HAP-1 (cell line): ENCODE measurements at regions not wholly inside any gene's neighbourhood (a gene's known extent, or its start where the extent isn't known, plus 50 kb on each side); places are given as distances from the start of the nearest gene placed in this dataset.
"Not testable (repeated sequence)": the region's sequence is repeated elsewhere in the genome, so short reads cannot be mapped to it uniquely, and the experiment has no call there.

ENCODE experiments used
- DNase-seq, 2 experiments: peaks; one replicate each; pipeline ENCODE4 v3.0.0-alpha.2; 2016 to 2020; ENCODE audit warnings: low spot score in 2 of 2
- H3K27me3 ChIP-seq: fragments of 250-450 bp; sonication (Bioruptor Pico); 2 replicates; pipeline ENCODE4 v1.5.1; 2020; ENCODE audit warnings: low read depth, mild to moderate bottlenecking, moderate library complexity
- H3K36me3 ChIP-seq: fragments of 250-450 bp; sonication (Bioruptor Pico); replicated peaks from 2 replicates; pipeline ENCODE4 v1.5.1; 2020; ENCODE audit warnings: mild to moderate bottlenecking
- H3K4me1 ChIP-seq: fragments of 250-450 bp; sonication (Bioruptor Pico); 2 replicates; pipeline ENCODE4 v1.5.1; 2020; ENCODE audit warnings: mild to moderate bottlenecking
- H3K4me3 ChIP-seq: fragments of 250-450 bp; sonication (Bioruptor Pico); 2 replicates; pipeline ENCODE4 v1.5.1; 2020; ENCODE audit warnings: mild to moderate bottlenecking, moderate library complexity
- H3K9me3 ChIP-seq: fragments of 250-450 bp; sonication (Bioruptor Pico); 2 replicates; pipeline ENCODE4 v1.5.1; 2020; ENCODE audit warnings: mild to moderate bottlenecking, moderate library complexity
- in situ Hi-C: fragments of 300-500 bp; cut with MboI; formaldehyde crosslinking; loops from 3 replicates; pipeline ENCODE4 v1.14.3; 2020; ENCODE audit warnings: low sequenced_read_pairs, inconsistent platforms, mixed read lengths

DNA sequence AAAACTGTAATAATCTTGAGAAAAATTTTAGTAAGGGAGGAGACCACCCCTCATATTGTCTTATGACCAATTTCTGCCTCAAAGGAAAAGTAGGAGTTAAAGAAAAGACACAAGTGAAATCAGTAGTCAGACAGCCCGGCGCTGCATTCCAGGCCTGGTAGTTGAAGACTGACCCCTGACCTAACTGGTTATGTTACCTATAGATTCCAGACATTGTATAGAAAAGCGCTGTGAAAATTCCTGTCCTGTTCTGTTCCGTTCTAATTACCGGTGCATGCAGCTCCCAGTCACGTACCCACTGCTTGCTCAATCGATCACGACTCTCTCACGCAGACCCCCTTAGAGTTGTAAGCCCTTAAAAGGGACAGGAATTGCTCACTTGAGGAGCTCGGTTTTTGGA is 587.9 kb upstream of the SLC8A1 start:
- H3K27me3 ChIP-seq, H3K4me3 ChIP-seq, in situ Hi-C loops, H3K4me1 ChIP-seq, H3K36me3 ChIP-seq, H3K9me3 ChIP-seq, DNase-seq: not testable (repeated sequence)

DNA sequence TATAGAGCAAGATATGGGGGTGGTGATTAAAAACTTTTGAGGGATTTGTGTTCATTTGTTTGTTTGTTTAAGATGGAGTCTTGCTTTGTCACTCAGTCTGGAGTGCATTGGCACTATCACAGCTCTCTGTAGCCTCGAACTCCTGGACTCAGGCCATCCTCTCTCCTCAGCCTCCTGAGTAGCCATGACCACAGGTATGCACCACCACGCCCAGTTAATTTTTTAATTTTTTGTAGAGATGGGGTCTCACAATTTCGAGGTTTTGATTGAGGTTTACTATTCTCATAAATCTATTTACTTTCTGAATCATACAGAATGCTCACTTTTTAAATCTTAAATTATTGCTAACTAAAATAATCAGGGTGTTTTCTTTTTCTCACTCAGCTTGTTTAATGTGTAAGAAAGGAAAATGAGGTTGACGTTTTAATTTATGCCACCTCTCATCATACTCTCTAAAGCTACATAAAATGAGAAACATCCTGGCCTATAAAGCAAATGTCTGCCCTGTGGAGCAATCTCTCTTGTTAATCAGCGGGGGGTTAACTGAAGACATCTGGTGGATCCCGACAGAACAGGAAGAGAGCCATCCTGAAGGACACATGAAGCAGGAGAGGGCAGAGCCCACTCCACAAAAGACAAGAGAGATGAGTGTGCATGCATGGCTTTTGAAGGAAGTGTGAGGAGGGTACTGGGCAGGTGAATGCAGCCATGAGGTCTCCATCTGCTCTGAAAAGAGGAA is 589.1 kb upstream of the SLC8A1 start:
- in situ Hi-C loops = no loop called here
- DNase-seq = no peak
- Histone ChIP-seq H3K27me3 (no peaks in the 10 kb centered on the region), H3K4me1 (no peaks in the 10 kb centered on the region), H3K4me3 (no peak overlapping the region), H3K9me3 (no peaks in the 10 kb centered on the region), H3K36me3 (no peaks in the 10 kb centered on the region)

DNA sequence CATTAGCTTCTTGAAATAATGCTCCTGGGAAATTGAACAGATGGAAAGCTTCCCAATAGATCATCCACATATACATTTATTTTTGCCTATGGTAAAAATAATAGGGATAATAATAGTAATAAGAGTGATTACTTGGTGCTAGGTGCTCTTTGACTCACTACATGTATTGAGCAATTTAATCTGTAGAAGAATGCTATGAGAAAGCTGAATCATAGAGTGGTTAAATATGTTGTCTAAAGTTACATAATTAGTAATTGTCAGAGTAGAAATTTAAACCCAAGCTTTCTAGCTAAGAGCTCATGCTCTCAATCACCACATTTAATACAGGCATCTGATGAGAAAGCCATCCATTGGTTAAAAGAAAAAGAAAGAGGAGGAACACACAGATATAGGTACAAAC is 590.5 kb upstream of the SLC8A1 start:
- in situ Hi-C loops = no loop called here
- H3K9me3 ChIP-seq = no peaks in the 10 kb centered on the region
- H3K27me3 ChIP-seq = no peaks in the 10 kb centered on the region
- no peak for DNase-seq
- H3K4me3 ChIP-seq = no peak overlapping the region
- H3K4me1 ChIP-seq = no peaks in the 10 kb centered on the region
- no peaks in the 10 kb centered on the region for H3K36me3 ChIP-seq

DNA sequence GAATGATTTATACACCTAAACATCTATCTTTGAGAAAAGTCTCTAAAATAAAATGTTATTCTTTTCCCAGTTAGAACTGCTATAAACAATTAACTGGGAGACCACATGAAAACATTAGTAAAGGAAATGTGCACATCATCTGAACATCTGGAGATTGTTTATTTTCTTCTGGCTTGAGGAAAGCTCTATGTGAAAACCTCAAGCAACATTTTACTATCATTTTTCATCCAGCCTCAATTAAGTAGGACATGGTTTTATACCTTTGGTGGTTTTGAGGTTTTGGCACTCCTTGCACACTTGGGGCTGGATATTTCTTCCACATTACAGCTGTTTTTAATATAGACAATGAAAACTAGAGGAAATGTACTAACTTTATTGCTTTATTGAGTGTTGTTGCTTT is 609.5 kb upstream of the SLC8A1 start:
- Histone ChIP-seq H3K4me1 (peaks cover 13% of the 10 kb centered on the region), H3K27me3 (peaks cover 9% of the 10 kb centered on the region), H3K9me3 (no peaks in the 10 kb centered on the region), H3K36me3 (no peaks in the 10 kb centered on the region), H3K4me3 (no peak overlapping the region)
- DNase-seq = no peak
- in situ Hi-C loops = no loop called here

DNA sequence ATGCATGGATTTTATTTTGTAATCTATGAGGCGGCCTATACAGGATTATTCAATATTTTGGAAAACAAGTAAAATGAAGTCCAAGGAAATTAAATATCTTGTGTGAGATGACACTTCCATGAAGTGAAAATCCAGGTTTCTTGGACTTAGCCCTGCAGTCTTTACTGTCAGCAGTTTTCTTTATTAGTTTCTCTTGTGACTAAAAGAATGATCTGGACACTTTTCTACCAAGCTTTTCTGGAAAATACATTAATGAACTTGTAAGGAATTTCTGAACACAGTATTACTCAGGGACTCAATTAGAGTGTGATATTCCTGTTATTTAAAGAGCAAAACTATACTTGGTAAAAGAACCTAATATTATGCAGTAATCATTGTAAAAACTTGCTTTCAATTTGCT is 610.4 kb upstream of the SLC8A1 start:
- Histone ChIP-seq H3K27me3 (peaks cover 12% of the 10 kb centered on the region), H3K9me3 (no peaks in the 10 kb centered on the region), H3K36me3 (no peaks in the 10 kb centered on the region), H3K4me3 (no peak overlapping the region), H3K4me1 (peaks cover 13% of the 10 kb centered on the region)
- in situ Hi-C loops = no loop called here
- DNase-seq = no peak

DNA sequence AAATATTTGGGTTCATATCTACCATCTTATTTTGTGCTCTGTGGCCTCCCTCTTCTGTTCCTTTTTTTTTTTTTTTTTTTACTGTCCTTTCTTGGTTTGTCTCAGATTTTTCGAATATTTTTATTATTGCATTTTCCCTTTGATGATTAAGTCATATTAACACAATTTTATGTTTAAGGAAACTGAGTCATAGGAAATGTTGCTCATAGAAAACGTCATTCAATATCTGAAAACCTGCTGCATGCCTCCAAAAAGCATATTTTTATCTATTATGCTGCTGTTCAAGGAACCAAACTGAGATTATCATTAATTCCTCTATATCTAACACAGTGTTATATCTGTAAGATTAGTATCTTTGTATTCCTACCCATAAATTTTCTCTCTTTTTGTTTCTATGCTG is 614.3 kb upstream of the SLC8A1 start:
- H3K9me3 ChIP-seq = no peaks in the 10 kb centered on the region
- H3K4me1 ChIP-seq = peaks cover 13% of the 10 kb centered on the region
- peaks cover 18% of the 10 kb centered on the region for H3K27me3 ChIP-seq
- in situ Hi-C loops = no loop called here
- no peaks in the 10 kb centered on the region for H3K36me3 ChIP-seq
- no peak for DNase-seq
- H3K4me3 ChIP-seq = no peak overlapping the region

DNA sequence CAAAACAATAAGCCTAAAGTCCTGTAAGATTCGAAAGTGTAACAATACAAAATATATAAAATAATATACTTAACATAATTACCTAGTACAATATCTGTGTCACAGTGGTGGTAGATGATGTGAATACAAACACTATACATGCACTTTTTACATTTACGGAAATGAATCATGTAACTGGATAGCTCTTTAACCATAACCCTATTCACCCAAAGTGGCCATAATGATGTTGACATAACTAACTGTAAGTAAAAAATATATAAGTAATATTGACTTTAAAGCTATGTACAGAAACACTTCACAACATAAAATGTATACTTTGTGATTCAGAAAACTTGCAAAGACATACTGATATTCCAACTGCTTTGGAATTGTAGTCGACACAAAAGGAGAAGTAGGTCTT is 616.9 kb upstream of the SLC8A1 start:
- Histone ChIP-seq H3K4me1 (peaks cover 13% of the 10 kb centered on the region), H3K27me3 (peaks cover 13% of the 10 kb centered on the region), H3K36me3 (no peaks in the 10 kb centered on the region), H3K9me3 (no peaks in the 10 kb centered on the region), H3K4me3 (no peak overlapping the region)
- DNase-seq = no peak
- in situ Hi-C loops = no loop called here

DNA sequence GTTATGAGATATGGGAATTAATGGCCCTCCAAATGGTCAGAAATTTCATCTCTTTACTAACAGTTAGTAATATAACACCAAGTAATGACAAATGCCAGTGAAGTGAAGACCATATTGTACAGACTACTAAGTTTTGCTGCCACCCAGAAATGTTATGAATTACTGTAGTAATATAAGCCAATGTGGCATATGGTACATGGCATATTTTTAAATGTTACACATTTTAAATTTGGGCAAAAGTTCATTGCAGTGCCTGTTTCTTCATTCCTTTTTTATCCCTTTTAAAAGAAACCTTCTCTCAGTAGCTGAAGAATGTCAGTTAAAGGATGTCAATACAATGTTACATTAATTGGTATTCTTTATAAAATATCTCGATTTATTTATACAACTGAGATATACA is 626.5 kb upstream of the SLC8A1 start:
- Histone ChIP-seq H3K4me1 (no peaks in the 10 kb centered on the region), H3K36me3 (no peaks in the 10 kb centered on the region), H3K9me3 (no peaks in the 10 kb centered on the region), H3K4me3 (no peak overlapping the region), H3K27me3 (no peaks in the 10 kb centered on the region)
- no peak for DNase-seq
- in situ Hi-C loops = no loop called here

DNA sequence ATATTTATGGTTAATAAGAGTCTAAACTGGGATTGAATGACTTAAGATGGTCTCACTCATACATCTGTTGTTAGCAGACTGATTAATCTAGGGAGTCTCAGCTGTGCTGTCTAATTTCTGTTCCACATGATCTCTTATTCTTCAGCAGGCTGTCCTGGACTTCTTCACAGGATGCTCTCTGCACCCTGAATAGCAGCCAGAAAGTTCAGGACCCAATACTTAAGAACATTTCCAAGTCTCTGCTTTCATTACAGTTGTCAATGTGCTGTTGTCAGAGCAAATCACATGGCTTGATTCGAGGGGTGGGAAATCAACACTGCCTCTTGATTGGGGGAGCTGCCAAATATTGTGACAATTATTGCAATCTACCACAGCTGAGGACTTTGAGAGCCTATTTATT is 627.1 kb upstream of the SLC8A1 start:
- in situ Hi-C loops = no loop called here
- no peaks in the 10 kb centered on the region for H3K27me3 ChIP-seq
- H3K4me3 ChIP-seq = no peak overlapping the region
- H3K4me1 ChIP-seq = no peaks in the 10 kb centered on the region
- H3K9me3 ChIP-seq = no peaks in the 10 kb centered on the region
- no peaks in the 10 kb centered on the region for H3K36me3 ChIP-seq
- DNase-seq = no peak

DNA sequence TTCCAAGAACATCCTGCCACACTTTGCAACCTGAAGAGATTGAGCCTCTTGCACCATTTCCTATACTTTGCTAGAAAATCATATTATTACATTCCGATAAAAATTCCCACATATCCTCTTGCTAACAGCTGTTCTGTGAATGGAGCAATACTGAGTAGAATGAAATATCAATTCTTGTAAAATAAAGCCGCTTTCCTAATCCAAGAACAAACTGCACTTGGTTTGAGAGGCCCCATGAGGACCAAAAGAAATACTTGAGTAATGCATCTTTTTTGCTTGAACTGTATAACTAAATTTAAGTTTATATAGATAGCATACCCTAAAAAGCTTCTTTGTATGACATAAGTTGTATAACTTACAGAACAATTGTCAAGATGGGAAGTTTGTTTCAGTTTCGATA is 632.4 kb upstream of the SLC8A1 start:
- Histone ChIP-seq H3K4me1 (no peaks in the 10 kb centered on the region), H3K27me3 (no peaks in the 10 kb centered on the region), H3K4me3 (no peak overlapping the region), H3K36me3 (no peaks in the 10 kb centered on the region), H3K9me3 (no peaks in the 10 kb centered on the region)
- DNase-seq = no peak
- in situ Hi-C loops = no loop called here

DNA sequence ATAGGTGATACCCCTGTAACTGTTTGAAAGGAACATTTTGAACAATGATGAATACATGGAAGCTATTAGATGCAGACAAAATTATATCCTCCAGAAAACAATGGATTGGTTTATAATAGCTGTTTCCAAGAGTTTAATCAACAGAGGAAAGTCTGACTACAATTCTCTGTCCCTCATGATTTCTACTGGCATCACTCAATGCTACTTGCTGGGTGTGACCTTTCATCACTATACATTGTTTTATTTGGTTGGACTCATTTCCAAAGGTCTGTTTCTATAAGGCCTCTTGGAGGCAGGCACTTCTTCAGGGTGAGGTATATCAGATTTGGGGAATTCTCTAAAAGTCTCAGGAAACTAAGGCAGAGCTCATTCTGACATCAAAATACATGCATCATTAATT is 636.1 kb upstream of the SLC8A1 start:
- no peak for DNase-seq
- Histone ChIP-seq H3K9me3 (no peaks in the 10 kb centered on the region), H3K4me1 (no peaks in the 10 kb centered on the region), H3K36me3 (no peaks in the 10 kb centered on the region), H3K27me3 (no peaks in the 10 kb centered on the region), H3K4me3 (no peak overlapping the region)
- in situ Hi-C loops = no loop called here

DNA sequence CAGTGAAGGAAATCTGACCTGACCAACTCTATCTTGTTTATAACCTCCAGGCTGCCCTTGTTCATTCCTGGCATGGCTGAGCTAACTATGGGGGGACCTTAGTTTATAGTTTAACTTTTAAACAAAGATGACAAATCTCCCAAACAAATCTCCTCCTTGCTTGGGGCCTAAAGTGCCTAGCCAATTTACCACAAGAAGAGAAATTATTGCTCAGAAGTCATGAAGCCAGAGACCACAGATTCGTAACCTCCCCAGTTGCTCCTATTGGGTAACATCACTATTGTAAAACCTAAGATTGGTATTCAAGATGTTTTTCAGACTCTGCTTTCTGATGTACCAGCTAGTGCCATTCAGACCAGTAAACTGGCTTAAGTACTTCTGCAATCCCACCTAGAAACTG is 649.4 kb upstream of the SLC8A1 start:
- Histone ChIP-seq H3K4me1 (no peaks in the 10 kb centered on the region), H3K27me3 (no peaks in the 10 kb centered on the region), H3K36me3 (no peaks in the 10 kb centered on the region), H3K4me3 (no peak overlapping the region), H3K9me3 (no peaks in the 10 kb centered on the region)
- DNase-seq = no peak
- in situ Hi-C loops = no loop called here

DNA sequence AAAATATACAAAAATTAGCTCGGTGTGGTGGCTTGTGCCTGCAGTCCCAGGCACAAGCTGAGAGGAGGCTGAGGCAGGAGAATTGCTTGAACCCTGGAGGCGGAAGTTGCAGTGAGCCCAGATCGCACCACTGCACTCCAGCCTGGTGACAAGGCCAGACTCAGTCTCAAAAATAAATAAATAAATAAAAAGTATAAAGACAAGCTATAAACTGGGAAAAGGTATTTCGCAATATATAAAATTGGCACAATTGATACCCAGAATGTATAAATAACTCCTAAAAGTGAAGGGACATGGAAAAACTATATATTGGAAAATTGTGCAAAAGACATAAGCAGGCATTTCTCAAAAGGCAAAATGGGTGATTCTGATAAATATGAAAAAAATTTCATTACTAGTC is 657.9 kb upstream of the SLC8A1 start:
- Histone ChIP-seq H3K36me3 (no peaks in the 10 kb centered on the region), H3K27me3 (no peaks in the 10 kb centered on the region), H3K4me1 (no peaks in the 10 kb centered on the region), H3K9me3 (no peaks in the 10 kb centered on the region), H3K4me3 (no peak overlapping the region)
- in situ Hi-C loops = no loop called here
- DNase-seq = no peak

DNA sequence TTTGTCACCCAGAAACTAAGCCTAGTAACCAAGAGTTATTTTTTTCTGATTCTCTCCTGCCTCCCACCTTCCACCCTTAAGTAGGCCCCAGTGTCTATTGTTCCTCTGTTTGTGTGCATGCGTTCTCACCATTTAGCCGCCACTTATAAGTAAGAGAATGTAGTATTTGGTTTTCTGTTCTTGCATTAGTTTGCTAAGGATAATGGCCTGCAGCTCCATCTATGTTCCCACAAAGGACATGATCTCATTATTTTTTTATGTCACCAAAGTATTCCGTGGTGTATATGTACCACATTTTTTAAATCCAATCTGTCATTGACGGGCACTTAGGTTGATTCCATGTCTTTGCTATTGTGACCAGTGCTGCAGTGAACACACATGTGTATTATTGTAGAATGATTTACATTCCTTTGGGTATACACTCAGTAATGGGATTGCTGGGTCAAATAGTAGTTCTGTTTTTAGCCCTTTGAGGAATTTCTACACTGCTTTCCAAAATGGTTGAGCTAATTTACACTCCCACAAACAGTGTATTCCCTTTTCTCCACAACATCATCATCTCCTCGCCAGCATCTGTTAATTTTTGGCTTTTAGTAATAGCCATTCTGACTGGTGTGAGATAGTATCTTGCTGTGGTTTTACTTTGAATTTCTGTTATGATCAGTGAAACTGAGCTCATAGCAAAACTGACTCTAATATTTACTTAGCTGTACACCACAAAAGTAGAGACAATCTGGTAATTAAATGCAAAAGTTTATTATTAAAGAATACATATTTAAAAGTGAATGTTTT is 660.1 kb upstream of the SLC8A1 start:
- in situ Hi-C loops = no loop called here
- no peak overlapping the region for H3K4me3 ChIP-seq
- no peak for DNase-seq
- H3K9me3 ChIP-seq = no peaks in the 10 kb centered on the region
- H3K27me3 ChIP-seq = no peaks in the 10 kb centered on the region
- no peaks in the 10 kb centered on the region for H3K4me1 ChIP-seq
- H3K36me3 ChIP-seq = no peaks in the 10 kb centered on the region
